Tibial nerve (tissue), 4 donors: ENCODE measurements at regions not wholly inside any gene's neighbourhood (a gene's known extent, or its start where the extent isn't known, plus 50 kb on each side); places are given as distances from the start of the nearest gene placed in this dataset.

ENCODE experiments used
- DNase-seq, 2 donors: peaks; one replicate each; pipeline ENCODE4 v3.0.0-alpha.2; 2019; ENCODE audit warnings: low spot score in 2 of 2
- H3K27ac ChIP-seq, 4 donors: fragments of 200-600 bp; sonication (generic) in 3 of 4; one replicate each; pipeline ENCODE4 v1.5.1; 2017 to 2019; ENCODE audit warnings: mild to moderate bottlenecking in 1 of 4
- H3K27me3 ChIP-seq, 2 donors: fragments of 200-600 bp; sonication (generic) in 1 of 2; one replicate each; pipeline versions ENCODE4 v1.5.1 to v1.6.0; 2017 to 2019
- H3K36me3 ChIP-seq, 3 donors: fragments of 200-600 bp; sonication (generic); one replicate each; pipeline ENCODE4 v1.5.1; 2018 to 2019
- H3K4me1 ChIP-seq, 4 donors: fragments of 200-600 bp; sonication (generic) in 3 of 4; one replicate each; pipeline ENCODE4 v1.5.1; 2017 to 2019
- H3K4me3 ChIP-seq, 4 donors: fragments of 200-600 bp; sonication (generic) in 3 of 4; one replicate each; pipeline ENCODE4 v1.5.1; 2017 to 2019; ENCODE audit warnings: mild to moderate bottlenecking in 1 of 4, moderate library complexity in 1 of 4
- H3K9me3 ChIP-seq, 4 donors: fragments of 200-600 bp; sonication (generic) in 3 of 4; one replicate each; pipeline ENCODE4 v1.5.1; 2017 to 2019
- CTCF ChIP-seq, 5 experiments: fragments of 200-600 bp in 3 of 5; fragments of 450-650 bp in 2 of 5; sonication (generic) in 3 of 5; IDR thresholded peaks; one replicate each; pipeline ENCODE4 v1.5.1; 2016 to 2019; ENCODE audit warnings: antibody characterized with exemption in 5 of 5, mild to moderate bottlenecking in 3 of 5, moderate library complexity in 2 of 5
- EP300 ChIP-seq, 2 donors: sonication (generic); formaldehyde crosslinking; IDR thresholded peaks; one replicate each; pipeline ENCODE4 v1.6.1; 2017; ENCODE audit warnings: antibody characterized with exemption in 2 of 2, mild to moderate bottlenecking in 1 of 2
- POLR2A ChIP-seq, 2 donors: fragments of 450-650 bp; IDR thresholded peaks; one replicate each; pipeline ENCODE4 v1.6.1; 2017; ENCODE audit warnings: antibody characterized with exemption in 2 of 2, mild to moderate bottlenecking in 2 of 2, moderate library complexity in 2 of 2
- WGBS, 2 donors: methylation state at CpG; one replicate each; pipeline ENCODE4 v1.1.5; 2018; 5-methylcytosine and 5-hydroxymethylcytosine counted together

- Histone ChIP-seq H3K4me3 (no peak overlapping the region), H3K27ac (no peak overlapping the region), H3K27me3 (no peaks in the 10 kb centered on the region), H3K9me3 (no peaks in the 10 kb centered on the region), H3K4me1 (no peaks in the 10 kb centered on the region), H3K36me3 (no peaks in the 10 kb centered on the region)
- 58 to 73% methylated on average over 1 of the region's 1 CpG for WGBS, 2 donors
- TF ChIP-seq CTCF (IDR thresholded peaks at IDR 0.05) (no peak), EP300 (IDR thresholded peaks at IDR 0.05) (no peak), POLR2A (IDR thresholded peaks at IDR 0.05) (no peak)
- no peak for DNase-seq
Observed at GRCh38 chr18:1581581-1581980, 676.9 kb downstream of the ADCYAP1 start.

GRCh38 chr18:1585881-1586488 lies 681.3 kb downstream of the ADCYAP1 start:
- H3K9me3 ChIP-seq: no peaks in the 10 kb centered on the region
- no peak for TF ChIP-seq EP300 (IDR thresholded peaks at IDR 0.05)
- TF ChIP-seq CTCF (IDR thresholded peaks at IDR 0.05): peak; percentile 28 to 60 (median 34)

GRCh38 chr18:1593091-1593490 lies 688.4 kb downstream of the ADCYAP1 start:
- Histone ChIP-seq H3K4me3 (no peak overlapping the region), H3K36me3 (no peaks in the 10 kb centered on the region), H3K27ac (no peak overlapping the region), H3K9me3 (no peaks in the 10 kb centered on the region), H3K27me3 (no peaks in the 10 kb centered on the region), H3K4me1 (no peaks in the 10 kb centered on the region)
- TF ChIP-seq EP300 (IDR thresholded peaks at IDR 0.05) (no peak), POLR2A (IDR thresholded peaks at IDR 0.05) (no peak), CTCF (IDR thresholded peaks at IDR 0.05) (no peak)
- DNase-seq: no peak
- WGBS, 2 donors: 79 to 85% methylated on average over 3 of the region's 3 CpGs

More at GRCh38 chr18:1585881-1586488, 681.3 kb downstream of the ADCYAP1 start:
- no peaks in the 10 kb centered on the region for H3K27me3 ChIP-seq
- H3K4me1 ChIP-seq: no peaks in the 10 kb centered on the region
- no peaks in the 10 kb centered on the region for H3K36me3 ChIP-seq
- no peak for DNase-seq
- no peak overlapping the region for H3K27ac ChIP-seq
- WGBS, 2 donors: 3 to 4% methylated on average over 7 of the region's 7 CpGs
- H3K4me3 ChIP-seq: no peak overlapping the region

GRCh38 chr18:1595195-1595594 lies 690.5 kb downstream of the ADCYAP1 start:
- H3K27ac ChIP-seq: no peak overlapping the region
- no peaks in the 10 kb centered on the region for H3K36me3 ChIP-seq
- no peaks in the 10 kb centered on the region for H3K4me1 ChIP-seq
- no peak for TF ChIP-seq POLR2A (IDR thresholded peaks at IDR 0.05)
- H3K4me3 ChIP-seq: no peak overlapping the region
- WGBS, 2 donors: 0 to 47% methylated on average over 1 of the region's 1 CpG
- no peaks in the 10 kb centered on the region for H3K27me3 ChIP-seq
- H3K9me3 ChIP-seq: no peaks in the 10 kb centered on the region
- no peak for DNase-seq

- Histone ChIP-seq H3K27ac (no peak overlapping the region), H3K36me3 (no peaks in the 10 kb centered on the region), H3K9me3 (no peaks in the 10 kb centered on the region), H3K4me1 (no peaks in the 10 kb centered on the region), H3K27me3 (no peaks in the 10 kb centered on the region), H3K4me3 (no peak overlapping the region)
- TF ChIP-seq EP300 (IDR thresholded peaks at IDR 0.05) (no peak), CTCF (IDR thresholded peaks at IDR 0.05) (no peak), POLR2A (IDR thresholded peaks at IDR 0.05) (no peak)
- DNase-seq: no peak
- 54 to 71% methylated on average over 3 of the region's 3 CpGs for WGBS, 2 donors
Observed at GRCh38 chr18:1599196-1599595, 694.5 kb downstream of the ADCYAP1 start.

GRCh38 chr18:1604751-1605150 lies 700.1 kb downstream of the ADCYAP1 start:
- Histone ChIP-seq H3K9me3 (no peaks in the 10 kb centered on the region), H3K4me3 (no peak overlapping the region), H3K4me1 (no peaks in the 10 kb centered on the region), H3K27ac (no peak overlapping the region), H3K36me3 (no peaks in the 10 kb centered on the region), H3K27me3 (no peaks in the 10 kb centered on the region)
- no peak for DNase-seq
- WGBS, 2 donors: 78 to 79% methylated on average over 5 of the region's 5 CpGs
- no peak for TF ChIP-seq CTCF (IDR thresholded peaks at IDR 0.05)
- no peak for TF ChIP-seq POLR2A (IDR thresholded peaks at IDR 0.05)
- TF ChIP-seq EP300 (IDR thresholded peaks at IDR 0.05): no peak
